Sigmoid colon (tissue), 4 donors: ENCODE measurements at regions not wholly inside any gene's neighbourhood (a gene's known extent, or its start where the extent isn't known, plus 50 kb on each side); places are given as distances from the start of the nearest gene placed in this dataset.

Experiments used
- CTCF ChIP-seq, 4 experiments: fragments of 450-650 bp in 3 of 4; fragments of 200-600 bp in 1 of 4; IDR thresholded peaks; one replicate each; pipeline ENCODE4 v1.5.1; 2016 to 2019; ENCODE audit warnings: antibody characterized with exemption in 4 of 4, mild to moderate bottlenecking in 3 of 4, moderate library complexity in 2 of 4
- POLR2A ChIP-seq, 2 donors: fragments of 450-650 bp; IDR thresholded peaks; one replicate each; pipeline ENCODE4 v1.6.1; 2016; ENCODE audit warnings: antibody characterized with exemption in 2 of 2, mild to moderate bottlenecking in 2 of 2, moderate library complexity in 2 of 2
- POLR2AphosphoS5 ChIP-seq, 4 donors: sonication (generic); formaldehyde crosslinking; IDR thresholded peaks; one replicate each; pipeline ENCODE4 v1.6.1; 2017; ENCODE audit warnings: antibody characterized with exemption in 4 of 4

- no peak for TF ChIP-seq CTCF (IDR thresholded peaks at IDR 0.05)
- no peak for TF ChIP-seq POLR2A (IDR thresholded peaks at IDR 0.05)
- TF ChIP-seq POLR2AphosphoS5 (IDR thresholded peaks at IDR 0.05): no peak
These were observed 145.6 kb upstream of the KCNIP4 start for GRCh38 chr4:22094217-22094616.
